Glutamatergic neuron (in vitro differentiated cells): ENCODE measurements at regions not wholly inside any gene's neighbourhood (a gene's known extent, or its start where the extent isn't known, plus 50 kb on each side); places are given as distances from the start of the nearest gene placed in this dataset.

Experiments
- DNase-seq: peaks from one replicate; pipeline ENCODE4 v3.0.0; 2022
- H3K27ac Mint-ChIP-seq: one replicate; pipeline ENCODE4 v1.8.0; 2020; ENCODE audit warnings: mild to moderate bottlenecking, mixed read lengths, inconsistent platforms; ENCODE audit not compliant: unreplicated experiment
- H3K27me3 Mint-ChIP-seq: one replicate; pipeline ENCODE4 v1.8.0; 2020; ENCODE audit warnings: mild to moderate bottlenecking, moderate library complexity, mixed read lengths, inconsistent platforms; ENCODE audit not compliant: unreplicated experiment
- H3K36me3 Mint-ChIP-seq: one replicate; pipeline ENCODE4 v1.8.0; 2020; ENCODE audit warnings: mild to moderate bottlenecking, mixed read lengths, inconsistent platforms; ENCODE audit not compliant: unreplicated experiment
- H3K4me1 Mint-ChIP-seq: one replicate; pipeline ENCODE4 v1.8.0; 2020; ENCODE audit warnings: mild to moderate bottlenecking, low read depth, mixed read lengths, inconsistent platforms; ENCODE audit not compliant: unreplicated experiment
- H3K4me3 Mint-ChIP-seq: one replicate; pipeline ENCODE4 v1.8.0; 2020; ENCODE audit warnings: mild to moderate bottlenecking, mixed read lengths, inconsistent platforms; ENCODE audit not compliant: unreplicated experiment
- H3K9me3 Mint-ChIP-seq: one replicate; pipeline ENCODE4 v1.8.0; 2020; ENCODE audit warnings: mild to moderate bottlenecking, moderate library complexity, mixed read lengths, inconsistent platforms; ENCODE audit not compliant: unreplicated experiment
- CTCF ChIP-seq: fragments of 200-600 bp; sonication (generic); IDR thresholded peaks from one replicate; pipeline ENCODE4 v1.5.0; 2021; ENCODE audit not compliant: partially characterized antibody, unreplicated experiment

- Mint-ChIP-seq H3K27ac (no peak overlapping the region), H3K9me3 (no peaks in the 10 kb centered on the region), H3K4me3 (no peak overlapping the region), H3K27me3 (no peaks in the 10 kb centered on the region), H3K36me3 (no peaks in the 10 kb centered on the region), H3K4me1 (no peaks in the 10 kb centered on the region)
- DNase-seq, result no peak
- no peak for TF ChIP-seq CTCF
Observed at GRCh38 chr12:59414051-59414450, 181.8 kb upstream of the SLC16A7 start.

- H3K27me3 Mint-ChIP-seq, result no peaks in the 10 kb centered on the region
Observed at GRCh38 chr12:59408431-59408830, 187.4 kb upstream of the SLC16A7 start.

GRCh38 chr12:59407799-59408198 is 188.0 kb upstream of the SLC16A7 start:
- no peaks in the 10 kb centered on the region for H3K27me3 Mint-ChIP-seq
- no peaks in the 10 kb centered on the region for H3K36me3 Mint-ChIP-seq
- no peak for DNase-seq
- peaks cover 4% of the 10 kb centered on the region for H3K9me3 Mint-ChIP-seq
- no peak overlapping the region for H3K4me3 Mint-ChIP-seq
- H3K27ac Mint-ChIP-seq, result no peak overlapping the region
- peaks cover 3% of the 10 kb centered on the region for H3K4me1 Mint-ChIP-seq
- TF ChIP-seq CTCF, result no peak

More at GRCh38 chr12:59408431-59408830, 187.4 kb upstream of the SLC16A7 start:
- TF ChIP-seq CTCF, result no peak
- Mint-ChIP-seq H3K36me3 (no peaks in the 10 kb centered on the region), H3K4me1 (peaks cover 3% of the 10 kb centered on the region), H3K4me3 (no peak overlapping the region), H3K27ac (no peak overlapping the region), H3K9me3 (peaks cover 4% of the 10 kb centered on the region)
- DNase-seq, result no peak

GRCh38 chr12:59405992-59406391 is 189.8 kb upstream of the SLC16A7 start:
- H3K27me3 Mint-ChIP-seq, result no peaks in the 10 kb centered on the region
- DNase-seq, result no peak
- H3K4me1 Mint-ChIP-seq, result peaks cover 3% of the 10 kb centered on the region
- H3K36me3 Mint-ChIP-seq, result no peaks in the 10 kb centered on the region
- H3K4me3 Mint-ChIP-seq, result no peak overlapping the region
- no peak for TF ChIP-seq CTCF
- H3K9me3 Mint-ChIP-seq, result peaks cover 4% of the 10 kb centered on the region
- no peak overlapping the region for H3K27ac Mint-ChIP-seq

GRCh38 chr12:59404109-59404650 is 191.6 kb upstream of the SLC16A7 start:
- Mint-ChIP-seq H3K27me3 (no peaks in the 10 kb centered on the region), H3K4me3 (no peak overlapping the region), H3K36me3 (peaks cover 7% of the 10 kb centered on the region), H3K4me1 (peaks cover 3% of the 10 kb centered on the region), H3K27ac (no peak overlapping the region), H3K9me3 (peaks cover 4% of the 10 kb centered on the region)
- TF ChIP-seq CTCF, result no peak
- no peak for DNase-seq
